C4-2B (cell line): ENCODE measurements at regions not wholly inside any gene's neighbourhood (a gene's known extent, or its start where the extent isn't known, plus 50 kb on each side); places are given as distances from the start of the nearest gene placed in this dataset.

Source experiments
- CTCF ChIP-seq: fragments of 450-650 bp; conservative IDR thresholded peaks from 2 replicates; pipeline ENCODE4 v1.5.1; 2017; ENCODE audit warnings: mild to moderate bottlenecking
- ZFX ChIP-seq: fragments of 450-650 bp; IDR thresholded peaks from 2 replicates; pipeline ENCODE4 v1.6.1; 2017

DNA sequence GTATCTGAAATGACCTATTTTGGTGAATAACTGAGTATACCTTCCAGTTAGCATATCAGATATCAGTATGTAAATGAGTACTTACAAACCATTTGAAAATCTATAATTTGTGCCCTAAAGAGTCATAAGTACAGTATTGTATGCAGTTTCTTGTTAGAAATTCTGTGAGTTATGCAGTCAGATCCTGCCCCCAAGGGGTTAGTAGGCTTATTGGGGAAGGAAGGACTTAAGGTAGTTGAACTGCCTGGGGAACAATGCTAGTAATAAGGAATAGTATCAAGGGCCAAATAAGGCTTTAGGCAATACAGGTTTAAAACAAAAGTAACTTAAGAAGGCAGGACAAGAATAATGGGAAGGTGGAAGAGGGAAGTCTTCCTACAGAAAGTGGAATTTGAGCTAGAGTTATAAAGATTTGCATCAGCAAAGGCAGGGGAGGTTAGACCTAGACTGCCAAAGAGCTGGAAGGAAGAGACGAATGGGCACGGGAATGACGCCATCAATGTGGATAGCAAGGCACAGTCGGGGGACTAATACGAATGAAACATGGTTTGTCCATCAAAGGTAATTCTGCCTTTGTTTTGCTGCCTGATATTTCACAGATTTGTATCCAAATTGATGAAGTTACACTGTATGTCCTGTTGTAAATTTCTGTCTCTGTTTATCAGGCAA lies 182.9 kb upstream of the DPYD start:
- TF ChIP-seq CTCF (no peak), ZFX (no peak)
